ENCODE measurements at regions not wholly inside any gene's neighbourhood (a gene's known extent, or its start where the extent isn't known, plus 50 kb on each side); places are given as distances from the start of the nearest gene placed in this dataset.

DNA sequence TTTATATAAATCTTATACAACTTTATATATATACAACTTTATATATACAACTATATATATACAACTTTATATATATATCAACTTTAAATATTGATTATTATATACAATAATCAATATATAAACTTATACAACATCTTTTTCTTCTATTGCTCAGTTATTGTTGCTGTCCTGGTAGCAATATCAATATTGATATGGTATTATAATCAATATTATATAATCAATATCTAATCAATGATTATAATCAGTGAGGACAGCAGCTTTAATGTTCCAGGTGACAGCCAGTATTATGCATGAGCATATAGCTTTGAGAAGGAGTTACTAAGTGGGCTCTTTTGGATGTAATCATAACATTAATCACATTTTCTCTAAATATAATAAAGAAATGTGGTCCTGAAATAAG lies 242.3 kb upstream of the SOX11 start:
- TF ChIP-seq TAF1 (IDR thresholded peaks at IDR 0.05; ENCODE audit: borderline replicate concordance, insufficient read depth, low read length) = no peak
- TF ChIP-seq, protein P1, sequence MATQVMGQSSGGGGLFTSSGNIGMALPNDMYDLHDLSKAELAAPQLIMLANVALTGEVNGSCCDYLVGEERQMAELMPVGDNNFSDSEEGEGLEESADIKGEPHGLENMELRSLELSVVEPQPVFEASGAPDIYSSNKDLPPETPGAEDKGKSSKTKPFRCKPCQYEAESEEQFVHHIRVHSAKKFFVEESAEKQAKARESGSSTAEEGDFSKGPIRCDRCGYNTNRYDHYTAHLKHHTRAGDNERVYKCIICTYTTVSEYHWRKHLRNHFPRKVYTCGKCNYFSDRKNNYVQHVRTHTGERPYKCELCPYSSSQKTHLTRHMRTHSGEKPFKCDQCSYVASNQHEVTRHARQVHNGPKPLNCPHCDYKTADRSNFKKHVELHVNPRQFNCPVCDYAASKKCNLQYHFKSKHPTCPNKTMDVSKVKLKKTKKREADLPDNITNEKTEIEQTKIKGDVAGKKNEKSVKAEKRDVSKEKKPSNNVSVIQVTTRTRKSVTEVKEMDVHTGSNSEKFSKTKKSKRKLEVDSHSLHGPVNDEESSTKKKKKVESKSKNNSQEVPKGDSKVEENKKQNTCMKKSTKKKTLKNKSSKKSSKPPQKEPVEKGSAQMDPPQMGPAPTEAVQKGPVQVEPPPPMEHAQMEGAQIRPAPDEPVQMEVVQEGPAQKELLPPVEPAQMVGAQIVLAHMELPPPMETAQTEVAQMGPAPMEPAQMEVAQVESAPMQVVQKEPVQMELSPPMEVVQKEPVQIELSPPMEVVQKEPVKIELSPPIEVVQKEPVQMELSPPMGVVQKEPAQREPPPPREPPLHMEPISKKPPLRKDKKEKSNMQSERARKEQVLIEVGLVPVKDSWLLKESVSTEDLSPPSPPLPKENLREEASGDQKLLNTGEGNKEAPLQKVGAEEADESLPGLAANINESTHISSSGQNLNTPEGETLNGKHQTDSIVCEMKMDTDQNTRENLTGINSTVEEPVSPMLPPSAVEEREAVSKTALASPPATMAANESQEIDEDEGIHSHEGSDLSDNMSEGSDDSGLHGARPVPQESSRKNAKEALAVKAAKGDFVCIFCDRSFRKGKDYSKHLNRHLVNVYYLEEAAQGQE (IDR thresholded peaks at IDR 0.05; ENCODE audit: insufficient read depth in 1 of 2, low read depth in 2 of 2, low read length in 2 of 2) = no peak
- TF ChIP-seq FOXP2 (optimal IDR thresholded peaks at IDR 0.05; ENCODE audit: borderline replicate concordance, extremely low read depth, extremely low read length, insufficient read depth) = no peak
- no peak for TF ChIP-seq POLR2AphosphoS5 (IDR thresholded peaks at IDR 0.05; ENCODE audit: low read depth, low read length)
- TF ChIP-seq SIN3A (IDR thresholded peaks at IDR 0.05; ENCODE audit: borderline replicate concordance, insufficient read depth, low read length) = no peak

DNA sequence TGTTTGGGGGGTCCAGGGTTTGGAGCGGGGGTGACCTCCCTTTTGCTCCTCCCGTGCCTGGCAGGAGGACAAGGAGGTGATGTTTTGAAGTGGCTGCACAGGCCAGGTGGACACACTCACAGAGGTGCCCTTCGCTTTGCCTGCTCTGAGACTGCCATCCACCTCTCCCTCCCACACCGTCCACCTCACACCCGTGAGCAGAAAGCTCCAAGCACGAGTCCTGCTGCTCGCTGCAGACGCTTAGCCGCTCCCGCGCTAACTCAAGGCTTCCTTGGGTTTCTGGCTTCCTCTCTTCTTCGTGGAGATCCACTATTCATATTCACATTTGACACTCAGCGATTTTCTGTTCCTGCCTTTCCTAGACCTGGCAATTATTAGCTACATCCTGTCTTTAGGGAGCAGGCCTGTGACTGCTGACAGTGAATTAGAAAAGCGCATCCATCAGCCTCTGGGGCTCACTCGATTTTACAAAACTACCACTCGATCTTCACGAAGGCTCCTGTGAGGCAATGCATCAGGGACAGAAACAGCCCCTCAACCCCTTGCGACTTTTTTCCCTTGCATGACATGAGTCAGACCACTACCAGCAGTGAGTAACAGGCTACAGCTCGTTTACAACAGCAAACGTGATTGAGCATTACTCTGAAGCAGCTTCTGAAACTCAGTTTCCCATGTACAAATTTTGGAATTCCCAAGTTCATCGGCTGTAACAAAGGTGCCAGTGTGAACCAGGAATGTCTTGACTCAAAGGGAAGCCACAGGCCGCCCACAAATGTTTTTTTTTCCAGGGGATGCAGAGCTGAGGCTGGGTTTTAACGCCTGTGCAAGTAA lies 238.7 kb upstream of the SOX11 start:
- TF ChIP-seq, protein P1 (IDR thresholded peaks at IDR 0.05; ENCODE audit: insufficient read depth in 1 of 2, low read depth in 2 of 2, low read length in 2 of 2) = no peak
- TF ChIP-seq SIN3A (IDR thresholded peaks at IDR 0.05; ENCODE audit: borderline replicate concordance, insufficient read depth, low read length) (no peak), POLR2AphosphoS5 (IDR thresholded peaks at IDR 0.05; ENCODE audit: low read depth, low read length) (no peak), TAF1 (IDR thresholded peaks at IDR 0.05; ENCODE audit: borderline replicate concordance, insufficient read depth, low read length) (no peak), FOXP2 (optimal IDR thresholded peaks at IDR 0.05; ENCODE audit: borderline replicate concordance, extremely low read depth, extremely low read length, insufficient read depth) (no peak)

DNA sequence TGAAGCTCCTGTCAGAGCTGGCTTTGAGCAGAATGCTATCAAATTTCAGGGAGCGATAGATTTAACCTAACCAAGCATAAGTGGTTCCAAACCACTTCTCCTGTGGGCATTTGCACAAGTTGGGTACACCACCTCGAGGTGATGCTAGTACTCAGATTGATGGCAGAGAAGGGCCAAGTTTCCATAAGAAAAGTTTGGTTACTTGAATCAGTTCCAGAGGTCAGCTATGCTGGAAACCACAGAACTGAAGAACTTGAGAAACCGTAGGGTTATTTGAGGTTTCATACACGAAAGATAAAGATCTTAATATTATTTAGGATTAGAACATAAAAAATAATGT lies 238.2 kb upstream of the SOX11 start:
- TF ChIP-seq, protein P1 (IDR thresholded peaks at IDR 0.05; ENCODE audit: insufficient read depth in 1 of 2, low read depth in 2 of 2, low read length in 2 of 2) = no peak
- TF ChIP-seq POLR2AphosphoS5 (IDR thresholded peaks at IDR 0.05; ENCODE audit: low read depth, low read length) = no peak

DNA sequence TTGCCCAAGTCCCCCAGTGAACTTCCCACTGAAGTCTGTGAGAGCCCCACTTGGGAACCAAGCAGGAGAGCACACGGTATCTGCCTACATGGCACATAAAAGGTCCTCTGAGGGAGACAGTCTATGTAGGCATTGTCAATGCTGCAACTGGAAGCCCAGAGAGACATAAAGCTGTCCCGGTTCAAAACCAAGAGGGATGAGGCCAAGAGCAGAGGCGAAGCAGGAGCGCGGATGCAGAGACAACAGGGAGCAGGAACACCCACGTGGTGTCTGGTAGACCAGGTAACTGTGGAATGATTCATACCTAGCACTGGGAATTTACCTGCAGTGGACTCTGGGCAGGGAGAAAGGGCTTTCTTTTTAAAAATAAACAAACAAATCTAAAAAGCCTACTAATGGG lies 233.1 kb upstream of the SOX11 start:
- no peak for TF ChIP-seq FOXP2 (optimal IDR thresholded peaks at IDR 0.05; ENCODE audit: borderline replicate concordance, extremely low read depth, extremely low read length, insufficient read depth)
- TF ChIP-seq, protein P1 (IDR thresholded peaks at IDR 0.05; ENCODE audit: insufficient read depth in 1 of 2, low read depth in 2 of 2, low read length in 2 of 2) = no peak
- no peak for TF ChIP-seq SIN3A (IDR thresholded peaks at IDR 0.05; ENCODE audit: borderline replicate concordance, insufficient read depth, low read length)
- no peak for TF ChIP-seq TAF1 (IDR thresholded peaks at IDR 0.05; ENCODE audit: borderline replicate concordance, insufficient read depth, low read length)

DNA sequence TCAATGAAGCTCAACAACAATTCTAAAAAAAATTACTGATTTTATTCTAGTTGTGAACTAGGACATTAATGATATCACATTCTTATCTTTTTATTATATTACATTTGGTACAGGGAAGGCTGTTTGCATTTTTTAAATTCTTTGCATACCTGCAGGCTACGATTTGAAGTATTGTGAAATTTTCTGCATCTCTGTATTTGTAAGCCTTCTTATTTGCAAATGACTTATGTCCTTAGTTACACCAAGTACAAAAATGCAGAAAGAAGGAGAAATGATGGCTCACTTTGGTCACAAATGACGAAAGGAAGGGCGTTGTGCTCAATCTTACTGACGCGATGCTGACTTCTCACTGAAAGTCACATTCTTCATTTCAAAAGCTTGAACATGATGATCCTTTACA lies 227.5 kb upstream of the SOX11 start:
- TF ChIP-seq, protein P1 (IDR thresholded peaks at IDR 0.05; ENCODE audit: insufficient read depth in 1 of 2, low read depth in 2 of 2, low read length in 2 of 2) = no peak
- TF ChIP-seq POLR2AphosphoS5 (IDR thresholded peaks at IDR 0.05; ENCODE audit: low read depth, low read length) (no peak), SIN3A (IDR thresholded peaks at IDR 0.05; ENCODE audit: borderline replicate concordance, insufficient read depth, low read length) (no peak), FOXP2 (optimal IDR thresholded peaks at IDR 0.05; ENCODE audit: borderline replicate concordance, extremely low read depth, extremely low read length, insufficient read depth) (no peak), TAF1 (IDR thresholded peaks at IDR 0.05; ENCODE audit: borderline replicate concordance, insufficient read depth, low read length) (no peak)
